H7 (cell line): ENCODE measurements at regions not wholly inside any gene's neighbourhood (a gene's known extent, or its start where the extent isn't known, plus 50 kb on each side); places are given as distances from the start of the nearest gene placed in this dataset.

Experiments
- DNase-seq: peaks from one replicate; pipeline ENCODE4 v3.0.0; 2012
- H3K27me3 ChIP-seq: 2 replicates; pipeline ENCODE4 v1.6.0; 2011; ENCODE audit warnings: mild to moderate bottlenecking, low read length; ENCODE audit not compliant: control insufficient read depth, insufficient read depth
- H3K36me3 ChIP-seq: replicated peaks from 2 replicates; pipeline ENCODE4 v1.5.1; 2011; ENCODE audit warnings: low read length; ENCODE audit not compliant: control insufficient read depth, insufficient read depth
- H3K4me3 ChIP-seq: 2 replicates; pipeline ENCODE4 v1.5.1; 2011; ENCODE audit warnings: low read depth, mild to moderate bottlenecking, control low read depth, low read length, moderate library complexity; ENCODE audit not compliant: insufficient read depth

DNA sequence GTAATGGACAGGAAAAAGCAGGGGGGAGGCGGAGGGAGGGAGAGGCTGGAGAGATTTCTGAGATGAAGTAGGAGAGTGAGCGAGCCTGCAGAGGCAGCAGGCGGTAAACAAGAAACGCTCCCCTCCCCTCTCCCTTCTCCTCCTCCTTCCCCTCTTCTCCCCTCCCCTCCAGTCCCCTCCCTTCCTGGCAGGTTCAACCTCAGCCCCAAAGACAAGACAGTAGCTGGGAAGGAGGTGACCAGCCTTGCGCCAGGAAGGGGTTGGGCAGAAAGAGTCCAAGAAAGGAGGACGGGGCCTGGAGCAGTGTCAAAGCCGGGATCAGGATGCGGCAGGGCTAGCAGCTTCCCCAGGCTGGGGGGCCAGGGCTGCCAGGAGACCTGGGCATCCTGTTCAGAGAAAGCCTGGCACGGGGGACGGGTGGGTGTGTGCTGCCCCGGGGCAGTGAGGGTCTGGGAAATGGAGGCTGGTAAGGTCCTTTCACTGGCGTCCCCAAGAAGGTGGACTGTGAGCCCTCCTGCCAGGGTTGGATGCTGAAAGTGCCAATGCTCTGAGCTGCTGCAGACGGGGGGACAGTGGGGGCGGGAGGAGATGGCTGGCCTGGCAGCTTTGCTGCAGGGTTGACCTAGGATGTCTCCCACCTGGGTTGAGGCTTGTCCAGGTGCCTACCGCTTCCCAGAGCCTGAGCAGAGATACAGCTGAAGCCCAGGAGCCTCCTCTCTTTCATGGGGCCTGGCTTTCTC lies 261.6 kb upstream of the TNRC6C start:
- Histone ChIP-seq H3K4me3 (peak overlapping the region; percentile 41), H3K36me3 (no peaks in the 10 kb centered on the region), H3K27me3 (peaks cover 27% of the 10 kb centered on the region)
- peak; percentile 80 for DNase-seq

DNA sequence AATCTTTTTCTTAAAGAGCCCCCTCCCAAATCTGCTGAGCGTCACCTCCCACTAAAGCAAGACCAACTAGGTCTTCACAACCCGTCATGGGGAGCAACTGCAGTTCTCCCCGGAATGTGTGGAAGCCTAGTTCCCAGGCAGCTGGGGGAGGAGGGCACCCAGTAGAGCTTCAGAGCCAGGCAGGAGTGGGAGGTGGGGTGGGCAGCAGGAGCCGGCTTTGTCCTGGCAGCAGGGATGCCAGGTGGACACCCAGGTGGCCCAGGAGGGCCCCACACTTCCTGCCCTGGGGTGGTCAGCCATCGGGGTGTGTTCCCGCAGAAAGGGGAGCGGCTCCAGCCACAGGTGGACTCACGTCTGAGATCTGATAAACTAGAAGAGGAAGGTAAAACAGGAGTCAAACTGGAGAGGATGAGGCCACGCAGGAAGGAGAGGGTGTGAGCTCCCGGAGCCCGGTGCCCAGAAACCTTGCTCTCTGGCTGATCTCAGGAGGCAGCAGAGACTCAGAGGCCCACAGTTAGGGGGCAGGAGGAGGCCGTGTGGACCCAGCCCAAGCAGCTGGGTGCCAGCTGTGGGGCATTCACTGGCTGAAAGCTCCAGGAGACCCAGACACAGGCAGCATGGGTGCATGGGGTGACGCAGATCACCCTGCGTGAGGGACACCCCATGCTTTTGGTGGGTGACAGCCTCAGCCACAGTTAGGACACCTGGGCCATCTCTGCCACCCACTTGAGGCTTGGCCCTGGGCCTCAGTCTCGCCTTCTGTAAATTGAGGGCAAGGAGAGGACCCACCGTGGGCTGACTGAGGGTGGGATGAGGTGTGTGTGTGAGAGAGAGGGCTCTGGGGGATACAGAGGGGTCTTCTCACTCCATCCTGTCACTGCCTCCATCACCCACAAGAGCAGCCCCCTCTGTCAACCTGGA lies 260.8 kb upstream of the TNRC6C start:
- Histone ChIP-seq H3K4me3 (no peak overlapping the region), H3K27me3 (peaks cover 27% of the 10 kb centered on the region), H3K36me3 (no peaks in the 10 kb centered on the region)
- DNase-seq, result peak; percentile 50

DNA sequence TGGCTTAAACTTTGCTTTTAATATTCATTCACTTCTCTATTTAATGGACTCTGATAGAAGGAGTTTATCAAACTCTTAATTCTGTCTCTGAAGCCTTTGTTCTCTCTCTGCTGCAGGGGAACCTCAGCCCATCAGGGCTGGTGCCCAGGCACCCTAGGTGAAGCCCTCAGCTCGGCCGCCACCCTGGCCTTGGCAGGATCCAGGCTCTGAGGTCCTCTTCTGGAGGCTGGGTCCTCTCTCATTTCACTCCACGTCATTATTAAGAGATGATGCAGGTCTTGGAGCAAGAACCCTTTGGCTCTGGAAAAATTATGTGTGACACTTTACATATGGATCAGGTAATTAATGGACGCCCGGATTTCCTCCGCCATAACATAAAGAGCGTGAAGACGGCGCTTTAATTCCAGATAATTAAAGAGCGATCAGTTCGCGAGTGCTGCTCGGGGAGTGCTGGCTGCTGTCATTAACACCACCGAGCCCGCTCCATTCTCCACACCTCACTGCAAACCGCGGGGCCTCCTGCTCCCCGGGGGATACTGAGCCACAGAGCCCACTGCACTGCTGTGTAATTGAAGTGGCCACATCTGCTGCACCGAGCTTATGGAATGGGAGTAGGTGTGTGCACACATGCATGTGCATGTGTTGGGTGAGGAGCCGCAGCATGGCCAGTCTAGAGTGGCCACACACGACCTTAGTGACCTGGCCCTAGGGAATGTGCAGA lies 259.4 kb upstream of the TNRC6C start:
- no peak for DNase-seq
- Histone ChIP-seq H3K27me3 (peaks cover 26% of the 10 kb centered on the region), H3K36me3 (no peaks in the 10 kb centered on the region), H3K4me3 (no peak overlapping the region)

DNA sequence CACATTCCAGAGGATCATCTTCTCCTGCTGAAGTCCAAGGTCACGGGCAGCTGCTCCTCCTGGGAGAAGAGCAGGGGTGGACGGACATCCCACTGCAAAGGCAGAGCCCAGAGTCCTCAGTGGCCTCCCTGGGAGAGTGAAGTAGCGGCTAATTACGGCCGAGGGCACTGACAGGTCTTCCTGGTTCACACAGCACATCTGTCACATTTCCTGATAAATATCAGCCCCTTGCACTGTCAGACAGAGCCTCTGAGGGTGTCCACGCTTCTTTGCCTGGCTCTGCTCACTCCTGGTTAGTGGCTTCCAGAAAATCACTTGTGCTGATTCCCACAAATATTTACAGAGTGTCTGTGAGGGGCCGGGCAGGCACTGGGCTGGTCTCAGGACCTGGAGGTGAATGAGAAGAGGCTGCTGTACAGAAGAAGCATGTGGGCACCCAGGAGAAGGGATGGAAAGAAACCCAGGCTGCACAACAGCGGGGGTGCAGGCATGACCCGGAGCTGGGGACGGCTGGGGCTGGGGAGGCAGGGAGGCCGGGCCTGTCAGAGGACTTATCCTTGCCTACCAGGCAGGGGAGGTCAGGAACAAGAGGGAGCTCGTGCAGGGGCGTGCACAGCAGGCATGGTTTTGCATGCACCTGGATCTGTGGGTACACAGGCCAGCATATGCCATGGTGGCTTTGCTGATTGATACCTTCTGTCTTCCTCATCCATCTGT lies 258.2 kb upstream of the TNRC6C start:
- Histone ChIP-seq H3K4me3 (no peak overlapping the region), H3K27me3 (peaks cover 16% of the 10 kb centered on the region), H3K36me3 (no peaks in the 10 kb centered on the region)
- DNase-seq, result no peak

DNA sequence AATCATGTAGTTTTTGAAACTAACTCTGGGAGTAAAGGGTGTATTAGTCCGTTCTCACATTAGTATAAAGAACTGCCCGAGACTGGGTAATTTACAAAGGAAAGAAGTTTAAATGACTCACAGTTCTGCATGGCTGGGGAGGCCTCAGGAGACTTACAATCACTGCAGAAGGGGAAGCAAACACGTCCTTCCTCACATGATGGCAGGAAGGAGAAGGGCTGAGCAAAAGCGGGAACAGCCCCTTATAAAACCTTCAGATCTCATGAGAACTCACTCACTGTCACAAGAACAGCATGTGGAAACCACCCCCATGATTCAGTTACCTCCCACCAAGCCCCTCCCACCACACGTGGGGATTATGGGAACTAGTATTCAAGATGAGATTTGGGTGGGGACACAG lies 256.5 kb upstream of the TNRC6C start:
- Histone ChIP-seq H3K4me3 (no peak overlapping the region), H3K36me3 (no peaks in the 10 kb centered on the region), H3K27me3 (peaks cover 4% of the 10 kb centered on the region; the same call in 1 of the 2 replicates)
- no peak for DNase-seq

DNA sequence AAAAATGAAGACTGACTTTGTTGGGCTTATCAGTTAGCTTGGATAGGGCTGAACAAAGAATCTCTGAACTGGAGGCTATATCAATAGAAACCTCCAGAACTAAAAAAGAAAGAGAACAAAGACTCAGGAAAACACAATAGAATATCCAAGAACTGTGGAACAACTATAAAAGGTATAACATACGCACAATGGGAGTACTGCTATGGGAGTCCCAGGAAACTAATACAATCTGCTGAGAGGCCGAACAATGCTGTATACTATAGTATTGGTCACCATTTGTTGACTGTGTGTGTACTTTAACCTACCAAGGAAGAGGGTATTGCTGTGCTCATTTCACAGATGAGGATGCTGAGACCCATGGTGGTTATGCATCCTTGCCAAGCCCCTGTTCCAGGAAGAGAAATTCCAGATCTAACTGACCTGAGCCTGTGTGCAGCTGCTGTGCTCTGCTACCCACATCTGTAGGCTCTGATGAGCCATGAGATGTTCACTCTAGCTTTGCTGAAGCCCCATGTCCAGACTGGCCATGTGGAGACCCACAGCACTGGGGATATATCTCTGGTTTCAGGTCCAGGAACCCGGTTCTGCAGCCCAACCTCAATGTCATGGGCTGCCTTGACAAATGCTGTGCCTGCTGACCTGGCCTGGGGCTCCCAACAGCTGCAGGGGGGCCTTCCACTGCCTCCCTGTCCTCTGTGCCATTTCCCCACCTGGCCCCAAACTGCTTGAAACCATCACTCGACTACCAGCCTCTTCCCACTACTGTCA lies 254.3 kb upstream of the TNRC6C start:
- no peak for DNase-seq
- Histone ChIP-seq H3K36me3 (no peaks in the 10 kb centered on the region), H3K27me3 (peaks cover 2% of the 10 kb centered on the region), H3K4me3 (no peak overlapping the region)

DNA sequence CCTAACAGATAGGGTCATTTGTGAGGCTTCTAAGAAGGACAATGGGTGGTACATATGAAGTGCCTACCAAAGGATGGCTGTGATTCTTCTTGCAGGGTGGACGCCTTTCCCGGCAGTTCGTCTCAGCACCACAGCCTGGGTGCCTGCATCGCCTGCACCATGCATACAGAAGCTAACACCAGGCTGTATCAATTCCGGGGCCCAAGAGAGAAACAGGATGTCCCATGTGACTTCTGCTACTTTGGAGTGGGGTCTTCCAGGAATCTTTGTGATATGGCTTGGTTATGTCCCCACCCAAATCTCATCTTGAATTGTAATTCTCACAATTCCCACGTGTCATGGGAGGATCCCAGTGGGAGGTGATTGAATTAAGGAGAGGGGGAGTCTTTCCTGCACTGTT lies 251.6 kb upstream of the TNRC6C start:
- Histone ChIP-seq H3K36me3 (no peaks in the 10 kb centered on the region), H3K27me3 (peaks cover 2% of the 10 kb centered on the region), H3K4me3 (no peak overlapping the region)
- no peak for DNase-seq

DNA sequence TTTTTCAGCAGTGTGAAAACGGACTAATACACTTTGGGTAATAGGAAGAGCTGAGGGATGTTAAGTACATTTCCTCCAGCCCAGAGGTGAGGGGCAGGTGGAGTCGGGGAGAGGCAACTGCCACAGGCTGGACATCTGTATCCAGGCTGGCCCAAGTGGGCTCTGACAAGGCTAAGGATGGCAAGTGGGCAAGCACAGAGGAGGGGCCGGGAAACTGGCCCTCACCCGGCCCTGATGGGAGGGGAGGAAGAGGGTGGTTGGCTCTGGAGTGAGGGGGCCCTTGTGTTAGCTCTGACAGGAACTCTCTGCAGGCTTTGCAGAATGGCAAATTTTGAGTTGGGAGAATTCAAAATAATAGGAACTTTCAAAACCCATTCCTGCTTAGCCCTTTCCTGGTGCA lies 251.0 kb upstream of the TNRC6C start:
- no peak for DNase-seq
- peaks cover 2% of the 10 kb centered on the region for H3K27me3 ChIP-seq
- no peak overlapping the region for H3K4me3 ChIP-seq
- H3K36me3 ChIP-seq, result no peaks in the 10 kb centered on the region

DNA sequence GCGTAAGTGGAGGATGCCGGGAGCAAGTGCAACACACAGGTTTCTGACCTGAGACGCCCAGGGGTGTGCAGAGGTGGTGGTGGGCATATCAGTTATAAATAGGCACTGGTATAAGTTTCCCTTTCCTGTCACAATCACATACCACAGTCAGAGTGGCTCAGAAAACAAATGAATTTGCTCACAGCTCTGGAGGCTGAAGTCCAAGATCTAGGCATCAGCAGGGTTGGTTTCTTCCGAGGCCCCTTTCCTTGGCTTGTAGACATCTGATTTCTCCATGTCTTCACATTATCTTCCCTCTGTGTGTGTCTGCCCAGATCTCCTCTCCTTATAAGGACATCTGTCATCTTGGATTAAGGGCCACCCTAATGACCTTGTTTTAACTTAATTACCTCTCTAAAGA lies 250.5 kb upstream of the TNRC6C start:
- no peak for DNase-seq
- peaks cover 2% of the 10 kb centered on the region for H3K27me3 ChIP-seq
- no peak overlapping the region for H3K4me3 ChIP-seq
- no peaks in the 10 kb centered on the region for H3K36me3 ChIP-seq

DNA sequence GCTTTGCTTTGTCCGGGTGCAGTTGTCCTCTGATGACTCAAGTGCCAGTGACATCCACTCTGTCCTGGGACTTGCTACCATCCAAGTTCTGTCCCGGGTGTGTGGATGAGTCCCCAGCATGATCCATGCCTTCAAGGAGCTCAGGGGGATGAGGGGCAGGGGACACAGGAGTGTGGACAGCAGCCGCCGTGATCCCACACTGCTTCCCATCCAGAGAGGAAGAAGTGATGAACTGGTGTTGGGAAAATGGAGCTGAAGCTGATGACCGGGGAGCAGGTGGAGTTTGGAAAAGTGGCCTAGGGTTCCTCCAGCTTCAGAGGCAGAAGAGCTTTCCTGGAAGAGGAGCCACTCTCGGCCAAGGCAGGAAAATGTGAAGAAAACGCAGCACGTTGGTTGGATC lies 249.6 kb upstream of the TNRC6C start:
- DNase-seq, result no peak
- Histone ChIP-seq H3K36me3 (no peaks in the 10 kb centered on the region), H3K4me3 (no peak overlapping the region), H3K27me3 (peaks cover 2% of the 10 kb centered on the region)

DNA sequence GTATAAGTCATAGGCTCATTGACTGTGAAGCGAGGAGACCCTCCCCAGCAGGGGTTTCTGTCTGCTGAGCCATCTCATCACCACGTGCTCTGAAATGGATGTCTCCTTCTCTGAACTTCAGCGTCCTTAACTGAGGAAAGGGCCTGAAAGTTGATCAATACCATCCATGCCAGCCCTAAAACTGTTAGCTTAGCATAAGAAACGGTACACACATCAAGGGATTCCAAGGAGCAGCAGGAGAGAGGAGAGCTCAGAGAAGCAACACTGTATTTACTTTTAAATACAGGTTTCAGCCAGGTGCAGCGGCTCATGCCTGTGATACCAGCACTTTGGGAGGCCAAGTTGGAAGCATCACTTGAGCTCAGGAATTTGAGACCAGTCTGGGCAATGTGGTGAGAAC lies 248.9 kb upstream of the TNRC6C start:
- no peak overlapping the region for H3K4me3 ChIP-seq
- no peaks in the 10 kb centered on the region for H3K36me3 ChIP-seq
- H3K27me3 ChIP-seq, result peaks cover 2% of the 10 kb centered on the region
- peak; percentile 52 for DNase-seq

DNA sequence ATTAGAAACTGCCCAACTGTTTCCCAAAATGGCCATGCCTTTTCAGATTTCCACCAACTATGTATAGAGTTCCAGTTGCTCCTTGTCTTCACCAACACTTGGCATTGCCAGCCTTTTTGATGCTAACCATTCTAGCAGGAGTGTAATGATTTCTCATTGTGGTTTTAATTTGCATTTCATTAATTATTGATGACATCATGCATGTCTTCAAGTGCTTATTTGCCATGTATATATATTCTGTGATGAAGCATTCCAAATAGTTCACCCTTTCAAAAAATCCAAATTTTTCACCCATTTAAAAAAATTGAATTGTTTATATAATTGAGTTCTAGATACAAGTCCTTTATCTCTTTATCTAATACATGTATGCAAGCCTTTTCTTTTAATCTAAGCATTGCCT lies 245.9 kb upstream of the TNRC6C start:
- no peak for DNase-seq
- Histone ChIP-seq H3K27me3 (peaks cover 2% of the 10 kb centered on the region), H3K4me3 (no peak overlapping the region), H3K36me3 (no peaks in the 10 kb centered on the region)

DNA sequence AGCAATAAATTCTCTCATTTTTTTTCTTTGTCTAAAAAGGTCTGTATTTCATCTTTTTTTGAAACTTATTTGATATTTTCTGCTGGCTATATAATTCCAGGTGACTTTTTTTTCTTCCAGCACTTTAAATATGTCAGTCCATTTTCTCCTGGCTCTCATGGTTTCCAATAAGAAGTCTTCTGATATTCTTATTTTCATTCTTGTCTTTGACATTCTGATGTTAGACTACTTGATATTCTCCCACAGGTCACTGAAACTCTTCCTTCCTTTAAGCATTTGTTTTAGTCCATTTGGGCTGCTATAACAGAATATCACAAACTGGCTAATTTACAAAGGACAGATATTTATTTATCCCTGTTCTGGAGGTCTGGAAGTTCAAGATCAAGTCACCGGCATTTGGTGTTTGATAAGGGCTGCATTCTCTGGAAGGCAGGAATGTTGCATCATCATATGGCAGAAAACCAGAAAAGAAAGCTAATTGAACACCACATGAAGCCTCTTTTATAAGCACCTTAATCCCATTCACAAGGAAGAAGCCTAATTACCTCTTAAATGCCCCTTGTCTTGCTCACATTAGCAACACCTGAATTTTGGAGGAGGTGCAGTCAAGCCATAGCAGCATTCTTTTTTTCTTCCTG lies 242.1 kb upstream of the TNRC6C start:
- H3K27me3 ChIP-seq, result no peaks in the 10 kb centered on the region
- H3K36me3 ChIP-seq, result no peaks in the 10 kb centered on the region
- H3K4me3 ChIP-seq, result no peak overlapping the region
- DNase-seq, result no peak
